ENCODE measurements at regions not wholly inside any gene's neighbourhood (a gene's known extent, or its start where the extent isn't known, plus 50 kb on each side); places are given as distances from the start of the nearest gene placed in this dataset.

- H3K9me3 Mint-ChIP-seq: no peaks in the 10 kb centered on the region
- H3K4me1 Mint-ChIP-seq: peaks cover 32 to 35% of the 10 kb centered on the region in 2 experiments
- H3K23ac ChIP-seq (ENCODE audit: insufficient read length, low read depth, low read length): no peak overlapping the region
- WGBS (ENCODE audit: extremely low coverage, insufficient read length, low lambda C conversion rate): no CpG with 5 or more reads among the region's 3 CpGs
- no peak overlapping the region for H2AK5ac ChIP-seq (ENCODE audit: insufficient read length, low read length)
- peaks cover 8% of the 10 kb centered on the region for H3K4me1 ChIP-seq (ENCODE audit: insufficient read depth, low read length)
- H3K4me3 Mint-ChIP-seq: no peak overlapping the region
- no peak overlapping the region for H3K56ac ChIP-seq (ENCODE audit: insufficient read length, low read depth, low read length)
- H2BK5ac ChIP-seq (ENCODE audit: insufficient read length, low read length): no peak overlapping the region
- no peak overlapping the region for H4K91ac ChIP-seq (ENCODE audit: insufficient read length, low read depth, low read length)
- no peak overlapping the region for H2BK15ac ChIP-seq (ENCODE audit: low read depth, low read length)
- DNase-seq: no peak
- no peak overlapping the region for H3K14ac ChIP-seq (ENCODE audit: insufficient read depth, low read length)
- no peaks in the 10 kb centered on the region for H3K79me2 ChIP-seq (ENCODE audit: insufficient read depth, low read length)
- H3K27me3 Mint-ChIP-seq (ENCODE audit: low read depth): no peaks in the 10 kb centered on the region
- no peak overlapping the region for H2BK120ac ChIP-seq (ENCODE audit: low read depth, low read length, poor library complexity, severe bottlenecking)
- no peak overlapping the region for H2BK12ac ChIP-seq (ENCODE audit: insufficient read length, low read depth, low read length)
- no peaks in the 10 kb centered on the region for H4K20me1 ChIP-seq (ENCODE audit: control insufficient read depth, insufficient read depth, insufficient read length)
- no peak overlapping the region for H3K9ac ChIP-seq (ENCODE audit: extremely low read depth, insufficient read length, low read length)
- H3K79me1 ChIP-seq (ENCODE audit: insufficient read depth, low read depth, low read length, poor library complexity, severe bottlenecking): no peaks in the 10 kb centered on the region
- no peak overlapping the region for H3T11ph ChIP-seq (ENCODE audit: low read length)
- no peaks in the 10 kb centered on the region; the same call in 1 of the 2 replicates for H3K27me3 ChIP-seq (ENCODE audit: insufficient read depth, low read length)
- H3K23me2 ChIP-seq (ENCODE audit: insufficient read length, low read depth, low read length, poor library complexity, severe bottlenecking): no peaks in the 10 kb centered on the region
- H3K9me3 ChIP-seq (ENCODE audit: control insufficient read depth, low read depth, low read length): no peaks in the 10 kb centered on the region
- H3K18ac ChIP-seq (ENCODE audit: insufficient read length, low read depth, low read length): no peak overlapping the region
- no peak overlapping the region for H3K27ac Mint-ChIP-seq
- H3K27ac ChIP-seq (ENCODE audit: insufficient read length, low read depth, low read length): no peak overlapping the region
- no peak for TF ChIP-seq CTCF (conservative IDR thresholded peaks at IDR 0.05)
- no peak overlapping the region for H2AFZ ChIP-seq (ENCODE audit: low read length)
- no peak overlapping the region for H4K5ac ChIP-seq (ENCODE audit: insufficient read length, low read depth, low read length)
- no peaks in the 10 kb centered on the region for H3K36me3 Mint-ChIP-seq (ENCODE audit: insufficient read depth in 1 of 3, low read depth in 3 of 3)
- no peak overlapping the region for H3K4ac ChIP-seq (ENCODE audit: low read depth, low read length)
- no peak overlapping the region for H4K8ac ChIP-seq (replicated peaks; ENCODE audit: insufficient read length, low read depth, low read length)
- H3K4me2 ChIP-seq (ENCODE audit: insufficient read depth, insufficient read length, low read length): no peak overlapping the region
- no peak overlapping the region for H2BK20ac ChIP-seq (ENCODE audit: low read depth, low read length, poor library complexity, severe bottlenecking)
Observed at GRCh38 chr7:42348631-42349030, 111.6 kb upstream of the GLI3 start.
